IMR-90 (cell line): ENCODE measurements at regions not wholly inside any gene's neighbourhood (a gene's known extent, or its start where the extent isn't known, plus 50 kb on each side); places are given as distances from the start of the nearest gene placed in this dataset.

ENCODE experiments used
- ATAC-seq: fragments of 200-7000 bp; cut with Tn5 transposase; 2 replicates; pipeline ENCODE4 v1.9.1; 2020; ENCODE audit warnings: low read depth, mild to moderate bottlenecking, moderate library complexity
- BruUV-seq: library from RNA; stranded (reverse); fragments of 400-500 nt; replicated peaks from 2 replicates; lab custom pipeline; 2021; lab: Mats Ljungman, UMichigan
- CTCF ChIA-PET: fragments of 300-600 bp; formaldehyde crosslinking; extraction: SDS; loops from one replicate; lab custom pipeline; 2021; ENCODE audit warnings: antibody characterized with exemption; lab: Yijun Ruan, JAX
- POLR2A ChIA-PET: fragments of 300-600 bp; sonication (Branson Sonifier 250); formaldehyde crosslinking; loops from one replicate; lab custom pipeline; 2022; ENCODE audit warnings: antibody characterized with exemption; ENCODE audit not compliant: unreplicated experiment; lab: Charles Lee
- DNase-seq: peaks from one replicate; pipeline ENCODE4 v3.0.0; 2013
- H2AFZ ChIP-seq: replicated peaks from 2 replicates; pipeline ENCODE3; 2013; ENCODE audit warnings: low read length, mild to moderate bottlenecking; ENCODE audit not compliant: poor library complexity
- H2AK5ac ChIP-seq: 2 replicates; pipeline ENCODE4 v1.6.1; 2013; ENCODE audit warnings: low read depth, low read length, inconsistent platforms
- H2AK9ac ChIP-seq: replicated peaks from 2 replicates; pipeline ENCODE3; 2013; ENCODE audit warnings: mild to moderate bottlenecking, low read depth, low read length, moderate library complexity; ENCODE audit not compliant: poor library complexity
- H2BK120ac ChIP-seq: 2 replicates; pipeline ENCODE4 v1.6.1; 2013; ENCODE audit warnings: low read depth, low read length, inconsistent platforms
- H2BK15ac ChIP-seq: 3 replicates; pipeline ENCODE4 v1.6.1; 2013; ENCODE audit warnings: low read depth, low read length, inconsistent platforms
- H2BK20ac ChIP-seq: 2 replicates; pipeline ENCODE4 v1.6.1; 2013; ENCODE audit warnings: low read depth, mild to moderate bottlenecking, inconsistent platforms, low read length, moderate library complexity
- H2BK5ac ChIP-seq: 2 replicates; pipeline ENCODE4 v1.6.1; 2013; ENCODE audit warnings: mild to moderate bottlenecking, low read depth, low read length, inconsistent platforms; ENCODE audit not compliant: poor library complexity, severe bottlenecking
- H3K14ac ChIP-seq: replicated peaks from 2 replicates; pipeline ENCODE4 v1.6.1; 2013; ENCODE audit warnings: low read depth, low read length, inconsistent platforms
- H3K18ac ChIP-seq: 2 replicates; pipeline ENCODE4 v1.6.1; 2013; ENCODE audit warnings: low read depth, low read length, control low read depth
- H3K23ac ChIP-seq: 2 replicates; pipeline ENCODE4 v1.6.1; 2013; ENCODE audit warnings: low read depth, low read length, inconsistent platforms
- H3K27ac ChIP-seq: 2 replicates; pipeline ENCODE4 v1.5.1; 2013; ENCODE audit warnings: mild to moderate bottlenecking, control low read depth, low read length; ENCODE audit not compliant: insufficient read depth
- H3K27me3 ChIP-seq: 2 replicates; pipeline ENCODE4 v1.6.1; 2013; ENCODE audit warnings: low read length; ENCODE audit not compliant: control insufficient read depth, insufficient read depth
- H3K36me3 ChIP-seq: 2 replicates; pipeline ENCODE4 v1.6.1; 2013; ENCODE audit warnings: low read length, mixed read lengths; ENCODE audit not compliant: control insufficient read depth, insufficient read depth
- H3K4ac ChIP-seq: 2 replicates; pipeline ENCODE4 v1.6.1; 2013; ENCODE audit warnings: low read depth, low read length, inconsistent platforms
- H3K4me1 ChIP-seq: 2 replicates; pipeline ENCODE4 v1.6.1; 2013; ENCODE audit warnings: low read length, mixed read lengths; ENCODE audit not compliant: control insufficient read depth, insufficient read depth
- H3K4me2 ChIP-seq: 2 replicates; pipeline ENCODE4 v1.6.1; 2013; ENCODE audit warnings: low read depth, mild to moderate bottlenecking, control low read depth, low read length, moderate library complexity
- H3K4me3 ChIP-seq: 2 replicates; pipeline ENCODE4 v1.5.1; 2013; ENCODE audit warnings: low read depth, mild to moderate bottlenecking, control low read depth, low read length, moderate library complexity; ENCODE audit not compliant: insufficient read depth
- H3K56ac ChIP-seq: 2 replicates; pipeline ENCODE4 v1.6.1; 2013; ENCODE audit warnings: low read length, inconsistent platforms; ENCODE audit not compliant: insufficient read depth; ENCODE audit errors: extremely low read depth
- H3K79me1 ChIP-seq, 2 experiments: 2 replicates each; pipeline ENCODE4 v1.6.1; 2013; ENCODE audit warnings: low read length in 2 of 2, inconsistent platforms in 1 of 2, low read depth in 1 of 2
- H3K9ac ChIP-seq: 2 replicates; pipeline ENCODE4 v1.6.1; 2013; ENCODE audit warnings: low read depth, low read length, control low read depth
- H3K9me1 ChIP-seq: 2 replicates; pipeline ENCODE4 v1.6.1; 2013; ENCODE audit warnings: low read length, inconsistent platforms; ENCODE audit not compliant: insufficient read depth
- H3K9me3 ChIP-seq: 2 replicates; pipeline ENCODE4 v1.6.1; 2013; ENCODE audit warnings: low read length; ENCODE audit not compliant: control insufficient read depth, insufficient read depth
- H4K20me1 ChIP-seq: 2 replicates; pipeline ENCODE4 v1.6.1; 2013; ENCODE audit warnings: low read length, inconsistent platforms; ENCODE audit not compliant: insufficient read depth
- H4K5ac ChIP-seq: 2 replicates; pipeline ENCODE4 v1.6.1; 2013; ENCODE audit warnings: mild to moderate bottlenecking, low read depth, low read length, control low read depth
- H4K8ac ChIP-seq, 2 experiments: 2 replicates each; pipeline ENCODE4 v1.6.1; 2013; ENCODE audit warnings: low read depth in 2 of 2, low read length in 2 of 2, control low read depth in 1 of 2, inconsistent platforms in 1 of 2
- H4K91ac ChIP-seq: 2 replicates; pipeline ENCODE4 v1.6.1; 2013; ENCODE audit warnings: low read depth, low read length, inconsistent platforms; ENCODE audit not compliant: insufficient read depth
- CHD1 ChIP-seq: IDR thresholded peaks from 2 replicates; pipeline ENCODE4 v1.6.1; 2012; ENCODE audit warnings: low read depth, low read length, improper control_type of control experiment
- FOS ChIP-seq: fragments of 150-350 bp; IDR thresholded peaks from 2 replicates; pipeline ENCODE4 v1.6.1; 2016; ENCODE audit warnings: low read depth, low read length
- MAZ ChIP-seq: IDR thresholded peaks from 2 replicates; pipeline ENCODE4 v1.6.1; 2012; ENCODE audit warnings: low read depth, mild to moderate bottlenecking, low read length, improper control_type of control experiment, moderate library complexity, borderline replicate concordance
- MXI1 ChIP-seq: IDR thresholded peaks from 2 replicates; pipeline ENCODE4 v1.6.1; 2012; ENCODE audit warnings: low read depth, mild to moderate bottlenecking, low read length, moderate library complexity, borderline replicate concordance
- POLR2A ChIP-seq: IDR thresholded peaks from 2 replicates; pipeline ENCODE4 v1.6.1; 2012; ENCODE audit warnings: mild to moderate bottlenecking, low read depth, low read length
- RCOR1 ChIP-seq: IDR thresholded peaks from 2 replicates; pipeline ENCODE4 v1.6.1; 2012; ENCODE audit warnings: mild to moderate bottlenecking, low read length, improper control_type of control experiment; ENCODE audit not compliant: insufficient replicate concordance
- SMC3 ChIP-seq: fragments of 150-350 bp; IDR thresholded peaks from 2 replicates; pipeline ENCODE4 v1.6.1; 2016; ENCODE audit warnings: low read depth, mild to moderate bottlenecking, antibody characterized with exemption, low read length, moderate library complexity
- WGBS, 2 experiments: methylation state at CpG; one replicate each; pipeline versions ENCODE4 v1.1.5 to v1.1.7; 2013; ENCODE audit warnings: missing lambda C conversion rate in 2 of 2; ENCODE audit not compliant: insufficient read length in 1 of 2; ENCODE audit errors: extremely low coverage in 2 of 2; 5-methylcytosine and 5-hydroxymethylcytosine counted together
- dilution Hi-C: fragments of 300-500 bp; cut with HindIII; formaldehyde crosslinking; loops from one replicate; pipeline ENCODE4 v1.14.3; 2018; ENCODE audit warnings: low sequenced_read_pairs; ENCODE audit not compliant: unreplicated experiment
- in situ Hi-C: fragments of 300-500 bp; cut with MboI; formaldehyde crosslinking; loops from 3 replicates; pipeline ENCODE4 v1.14.3; 2019; ENCODE audit warnings: low sequenced_read_pairs, inconsistent platforms, mixed read lengths
- intact Hi-C: fragments of 100-400 bp; cut with micrococcal nuclease; formaldehyde crosslinking; loops from 2 replicates; pipeline ENCODE4 v1.10.0; 2022
- TF ChIP-seq, protein P1 (sequence below): fragments of 150-350 bp; IDR thresholded peaks from 2 replicates; pipeline ENCODE4 v1.6.1; 2016; ENCODE audit warnings: low read depth, mild to moderate bottlenecking, low read length, moderate library complexity, borderline replicate concordance
- TF ChIP-seq, protein P2 (sequence below): fragments of 150-350 bp; IDR thresholded peaks from 2 replicates; pipeline ENCODE4 v1.6.1; 2017; ENCODE audit warnings: mild to moderate bottlenecking, antibody characterized with exemption, low read length, low read depth

- H3K14ac ChIP-seq = no peak overlapping the region
- H4K20me1 ChIP-seq = no peaks in the 10 kb centered on the region
- ChIA-PET CTCF (no interaction called here), POLR2A (no interaction called here)
- no peaks in the 10 kb centered on the region for H3K9me3 ChIP-seq
- H3K79me1 ChIP-seq = no peaks in the 10 kb centered on the region
- H2AK9ac ChIP-seq = no peak overlapping the region
- WGBS, 2 experiments = no CpG with 5 or more reads among the region's 3 CpGs
- no peak overlapping the region for H3K4me3 ChIP-seq
- no peak overlapping the region for H2AFZ ChIP-seq
- BruUV-seq = no TSS peak
- no peak for TF ChIP-seq MXI1
- TF ChIP-seq SMC3 = no peak
- no peak for TF ChIP-seq POLR2A
- TF ChIP-seq CHD1 = no peak
- no peak for TF ChIP-seq FOS
- TF ChIP-seq MAZ = no peak
- TF ChIP-seq, protein P1, sequence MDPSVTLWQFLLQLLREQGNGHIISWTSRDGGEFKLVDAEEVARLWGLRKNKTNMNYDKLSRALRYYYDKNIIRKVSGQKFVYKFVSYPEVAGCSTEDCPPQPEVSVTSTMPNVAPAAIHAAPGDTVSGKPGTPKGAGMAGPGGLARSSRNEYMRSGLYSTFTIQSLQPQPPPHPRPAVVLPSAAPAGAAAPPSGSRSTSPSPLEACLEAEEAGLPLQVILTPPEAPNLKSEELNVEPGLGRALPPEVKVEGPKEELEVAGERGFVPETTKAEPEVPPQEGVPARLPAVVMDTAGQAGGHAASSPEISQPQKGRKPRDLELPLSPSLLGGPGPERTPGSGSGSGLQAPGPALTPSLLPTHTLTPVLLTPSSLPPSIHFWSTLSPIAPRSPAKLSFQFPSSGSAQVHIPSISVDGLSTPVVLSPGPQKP = no peak
- TF ChIP-seq, protein P2, sequence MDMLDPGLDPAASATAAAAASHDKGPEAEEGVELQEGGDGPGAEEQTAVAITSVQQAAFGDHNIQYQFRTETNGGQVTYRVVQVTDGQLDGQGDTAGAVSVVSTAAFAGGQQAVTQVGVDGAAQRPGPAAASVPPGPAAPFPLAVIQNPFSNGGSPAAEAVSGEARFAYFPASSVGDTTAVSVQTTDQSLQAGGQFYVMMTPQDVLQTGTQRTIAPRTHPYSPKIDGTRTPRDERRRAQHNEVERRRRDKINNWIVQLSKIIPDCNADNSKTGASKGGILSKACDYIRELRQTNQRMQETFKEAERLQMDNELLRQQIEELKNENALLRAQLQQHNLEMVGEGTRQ = no peak
- TF ChIP-seq RCOR1 = no peak
- H3K27ac ChIP-seq = no peak overlapping the region
- H2BK20ac ChIP-seq = no peak overlapping the region
- ATAC-seq = no peak
- H2BK5ac ChIP-seq = no peak overlapping the region
- H3K9ac ChIP-seq = no peak overlapping the region
- no peak overlapping the region for H2AK5ac ChIP-seq
- H4K5ac ChIP-seq = no peak overlapping the region
- no peaks in the 10 kb centered on the region for H3K36me3 ChIP-seq
- dilution Hi-C loops = no loop called here
- H3K4me1 ChIP-seq = no peaks in the 10 kb centered on the region
- no peak overlapping the region for H4K91ac ChIP-seq
- H3K56ac ChIP-seq = no peak overlapping the region
- no peak overlapping the region for H3K4ac ChIP-seq
- no peak for DNase-seq
- no peaks in the 10 kb centered on the region for H3K9me1 ChIP-seq
- no peaks in the 10 kb centered on the region for H3K27me3 ChIP-seq
- in situ Hi-C loops = no loop called here
- H2BK15ac ChIP-seq = no peak overlapping the region
- no peak overlapping the region for H3K18ac ChIP-seq
- H4K8ac ChIP-seq = no peak overlapping the region
- H2BK120ac ChIP-seq = no peak overlapping the region
- no peak overlapping the region for H3K4me2 ChIP-seq
- no peak overlapping the region for H3K23ac ChIP-seq
- intact Hi-C loops = no loop called here
Measured at GRCh38 chr4:144819591-144819990, 173.6 kb downstream of the HHIP start.
